Stimulated activated CD8-positive, alpha-beta memory T cell treated with anti-CD3 and anti-CD28 coated beads, Interleukin-12 subunit alpha, Interleukin-12 subunit beta, amount 100 ng/mL, for 1 hour (primary cell): ENCODE measurements at regions not wholly inside any gene's neighbourhood (a gene's known extent, or its start where the extent isn't known, plus 50 kb on each side); places are given as distances from the start of the nearest gene placed in this dataset.

Experiments used
- DNase-seq: peaks from one replicate; pipeline ENCODE4 v3.0.0-alpha.2; 2020; ENCODE audit warnings: low read depth

- no peak for DNase-seq
Measured at GRCh38 chr15:95247071-95247984, 1016.0 kb downstream of the MCTP2 start.

GRCh38 chr15:95249524-95249923, 1018.2 kb downstream of the MCTP2 start:
- no peak for DNase-seq

GRCh38 chr15:95252404-95252803, 1021.0 kb downstream of the MCTP2 start:
- DNase-seq, result no peak

- no peak for DNase-seq
Measured at GRCh38 chr15:95254263-95254662, 1022.9 kb downstream of the MCTP2 start.

- peak; percentile 39 for DNase-seq
Measured at GRCh38 chr15:95259513-95259912, 1028.2 kb downstream of the MCTP2 start.

- no peak for DNase-seq
Measured at GRCh38 chr15:95259965-95260364, 1028.6 kb downstream of the MCTP2 start.

GRCh38 chr15:95260856-95261255, 1029.5 kb downstream of the MCTP2 start:
- DNase-seq, result no peak

GRCh38 chr15:95261546-95261945, 1030.2 kb downstream of the MCTP2 start:
- no peak for DNase-seq

GRCh38 chr15:95261968-95262367, 1030.6 kb downstream of the MCTP2 start:
- no peak for DNase-seq

- DNase-seq, result no peak
Measured at GRCh38 chr15:95262866-95263564, 1031.7 kb downstream of the MCTP2 start.

GRCh38 chr15:95263751-95264150, 1032.4 kb downstream of the MCTP2 start:
- DNase-seq, result no peak

- DNase-seq, result no peak
Measured at GRCh38 chr15:95265419-95265997, 1034.1 kb downstream of the MCTP2 start.

GRCh38 chr15:95266451-95267061, 1035.2 kb downstream of the MCTP2 start:
- DNase-seq, result no peak

GRCh38 chr15:95267481-95267880, 1036.1 kb downstream of the MCTP2 start:
- no peak for DNase-seq

GRCh38 chr15:95269242-95270183, 1038.2 kb downstream of the MCTP2 start:
- no peak for DNase-seq

- no peak for DNase-seq
Measured at GRCh38 chr15:95274101-95274500, 1042.7 kb downstream of the MCTP2 start.

GRCh38 chr15:95277266-95277665, 1045.9 kb downstream of the MCTP2 start:
- DNase-seq, result no peak

GRCh38 chr15:95278532-95279245, 1047.3 kb downstream of the MCTP2 start:
- no peak for DNase-seq

GRCh38 chr15:95279277-95280019, 1048.1 kb downstream of the MCTP2 start:
- no peak for DNase-seq

- no peak for DNase-seq
Measured at GRCh38 chr15:95280711-95281110, 1049.3 kb downstream of the MCTP2 start.
